ENCODE measurements at regions not wholly inside any gene's neighbourhood (a gene's known extent, or its start where the extent isn't known, plus 50 kb on each side); places are given as distances from the start of the nearest gene placed in this dataset.
"Not testable (repeated sequence)": the region's sequence is repeated elsewhere in the genome, so short reads cannot be mapped to it uniquely, and the experiment has no call there.

DNA sequence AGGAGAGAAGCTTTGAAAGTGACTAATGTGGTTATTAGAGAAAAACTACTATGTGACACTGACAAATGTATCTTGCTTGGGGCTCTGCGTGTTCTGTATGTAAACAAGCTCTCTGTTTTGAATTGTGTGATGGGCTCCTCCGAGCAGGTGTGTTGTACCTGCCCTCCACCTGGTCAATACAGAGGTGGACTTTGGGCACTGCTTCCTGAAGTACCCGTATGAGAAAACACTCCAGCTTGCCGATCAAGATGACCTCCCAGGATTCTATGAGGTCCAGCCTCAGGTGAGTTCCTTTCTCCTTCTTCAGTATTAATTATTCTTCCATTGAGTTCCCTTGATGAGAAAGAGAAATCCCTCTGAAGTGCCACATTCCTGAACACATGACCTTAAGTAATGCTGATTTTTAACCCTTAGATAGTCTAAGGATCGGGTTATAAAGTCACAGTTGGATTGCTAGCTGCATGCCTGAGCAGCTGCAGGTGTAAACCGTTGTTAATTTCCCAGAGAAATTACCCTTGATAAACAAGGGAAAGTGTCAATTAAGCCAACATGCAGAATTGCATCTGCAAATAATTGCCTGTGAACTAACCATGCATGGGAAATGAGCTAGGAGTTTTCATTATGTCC is 292.0 kb upstream of the NBPF12 start:
- DNase-seq (ENCODE audit: extremely low spot score in 2 of 2); intact Hi-C loops (cut with DNase I); H3K27me3 ChIP-seq; H3K27ac ChIP-seq; H3K4me3 ChIP-seq; H3K36me3 ChIP-seq; H3K9me3 ChIP-seq; H3K4me1 ChIP-seq: not testable (repeated sequence)

GRCh38 chr1:146641534-146641933 is 296.6 kb upstream of the NBPF12 start:
- H3K9me3 ChIP-seq; DNase-seq (ENCODE audit: extremely low spot score in 2 of 2); H3K4me1 ChIP-seq; H3K27ac ChIP-seq; H3K27me3 ChIP-seq; H3K36me3 ChIP-seq; intact Hi-C loops (cut with DNase I); H3K4me3 ChIP-seq: not testable (repeated sequence)

- H3K9me3 ChIP-seq; H3K27ac ChIP-seq; H3K4me1 ChIP-seq; DNase-seq (ENCODE audit: extremely low spot score in 2 of 2); intact Hi-C loops (cut with DNase I); H3K27me3 ChIP-seq; H3K36me3 ChIP-seq; H3K4me3 ChIP-seq: not testable (repeated sequence)
These were observed 297.5 kb upstream of the NBPF12 start for GRCh38 chr1:146640671-146641070.

DNA sequence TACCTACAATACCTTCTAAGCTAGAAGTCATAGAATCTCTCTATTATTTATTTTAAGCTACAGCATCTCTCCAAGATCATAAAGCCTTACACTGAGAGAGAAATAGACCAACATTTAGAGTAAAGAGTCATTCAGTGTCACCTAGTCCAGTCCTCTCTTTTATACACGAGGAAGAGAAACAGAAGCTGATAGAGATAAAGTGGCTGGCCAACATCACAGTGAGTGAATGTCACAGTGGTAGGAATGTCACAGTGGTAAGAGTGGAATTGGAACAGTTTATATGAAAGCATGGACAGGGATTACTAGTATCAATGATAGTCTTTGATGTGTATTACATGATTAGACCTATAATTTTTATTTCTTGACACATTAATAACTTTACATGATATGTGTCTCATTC is 307.8 kb upstream of the NBPF12 start:
- H3K36me3 ChIP-seq; H3K4me1 ChIP-seq; H3K27me3 ChIP-seq; H3K4me3 ChIP-seq; H3K9me3 ChIP-seq; DNase-seq (ENCODE audit: extremely low spot score in 2 of 2); H3K27ac ChIP-seq; intact Hi-C loops (cut with DNase I): not testable (repeated sequence)

DNA sequence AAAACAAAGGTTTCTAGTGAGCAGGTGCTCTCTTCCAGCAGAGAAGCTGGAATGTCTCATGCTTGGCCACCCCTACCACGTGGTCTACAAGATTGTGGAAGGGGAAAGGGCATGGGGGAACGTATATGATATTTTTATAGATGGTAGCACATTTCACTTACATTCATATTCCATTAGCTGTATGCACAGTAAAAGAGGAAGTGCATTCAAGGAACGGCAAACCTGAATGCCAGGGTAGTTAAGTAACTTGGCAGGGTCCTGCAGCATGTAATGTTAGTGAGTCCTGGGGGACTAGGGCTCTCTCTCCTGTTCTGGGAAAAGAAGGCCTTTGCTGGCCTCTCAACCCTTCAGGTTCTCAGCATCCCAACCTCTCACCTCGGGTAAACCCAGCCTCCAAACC is 319.5 kb upstream of the NBPF12 start:
- H3K4me3 ChIP-seq; H3K27me3 ChIP-seq; H3K27ac ChIP-seq; H3K9me3 ChIP-seq; intact Hi-C loops (cut with DNase I); H3K4me1 ChIP-seq; H3K36me3 ChIP-seq; DNase-seq (ENCODE audit: extremely low spot score in 2 of 2): not testable (repeated sequence)

DNA sequence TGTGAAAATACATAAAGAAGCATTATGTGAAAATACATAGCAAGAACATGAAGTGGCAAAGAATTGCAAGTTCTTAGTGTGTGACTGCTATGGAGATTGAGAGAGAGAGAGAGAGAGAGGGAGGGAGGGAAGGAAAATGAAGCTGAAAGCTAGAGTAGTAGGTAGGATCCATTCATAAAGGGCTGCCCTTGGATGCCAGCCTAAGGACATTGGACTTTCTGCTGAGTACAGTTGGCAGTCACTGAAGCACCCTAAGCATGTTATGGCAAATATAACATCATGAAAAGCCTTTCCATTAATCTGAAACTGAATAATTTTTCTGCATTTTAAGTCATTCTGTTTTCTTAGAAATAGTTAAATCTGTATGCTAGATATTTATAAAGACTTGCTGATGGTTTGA is 333.4 kb upstream of the NBPF12 start:
- H3K36me3 ChIP-seq; H3K27ac ChIP-seq; H3K9me3 ChIP-seq; H3K4me1 ChIP-seq; H3K27me3 ChIP-seq; H3K4me3 ChIP-seq; intact Hi-C loops (cut with DNase I); DNase-seq (ENCODE audit: extremely low spot score in 2 of 2): not testable (repeated sequence)

GRCh38 chr1:146600720-146601307 is 337.3 kb upstream of the NBPF12 start:
- H3K4me3 ChIP-seq; H3K27ac ChIP-seq; H3K9me3 ChIP-seq; H3K27me3 ChIP-seq; intact Hi-C loops (cut with DNase I); DNase-seq (ENCODE audit: extremely low spot score in 2 of 2); H3K4me1 ChIP-seq; H3K36me3 ChIP-seq: not testable (repeated sequence)

DNA sequence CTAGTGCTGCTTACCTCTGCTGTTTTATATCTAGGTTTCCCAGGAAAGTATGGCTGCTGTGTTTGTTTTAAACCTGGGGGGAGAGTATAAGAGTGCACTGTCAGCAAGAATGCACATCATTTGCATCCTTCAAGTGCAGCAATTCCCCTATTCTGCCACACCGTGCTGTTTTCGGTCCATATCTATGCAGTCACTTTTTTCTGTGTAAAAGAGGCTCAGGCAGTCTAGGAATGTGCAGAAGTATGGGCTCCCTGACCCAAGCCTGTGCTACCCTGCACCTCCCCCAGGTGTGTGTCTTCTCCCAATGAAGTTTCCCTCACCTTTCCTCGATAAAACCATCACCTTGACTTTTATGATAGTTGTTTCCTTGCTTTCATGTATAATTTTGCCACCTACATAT is 338.2 kb upstream of the NBPF12 start:
- intact Hi-C loops (cut with DNase I); H3K4me3 ChIP-seq; DNase-seq (ENCODE audit: extremely low spot score in 2 of 2); H3K27me3 ChIP-seq; H3K9me3 ChIP-seq; H3K36me3 ChIP-seq; H3K27ac ChIP-seq; H3K4me1 ChIP-seq: not testable (repeated sequence)

DNA sequence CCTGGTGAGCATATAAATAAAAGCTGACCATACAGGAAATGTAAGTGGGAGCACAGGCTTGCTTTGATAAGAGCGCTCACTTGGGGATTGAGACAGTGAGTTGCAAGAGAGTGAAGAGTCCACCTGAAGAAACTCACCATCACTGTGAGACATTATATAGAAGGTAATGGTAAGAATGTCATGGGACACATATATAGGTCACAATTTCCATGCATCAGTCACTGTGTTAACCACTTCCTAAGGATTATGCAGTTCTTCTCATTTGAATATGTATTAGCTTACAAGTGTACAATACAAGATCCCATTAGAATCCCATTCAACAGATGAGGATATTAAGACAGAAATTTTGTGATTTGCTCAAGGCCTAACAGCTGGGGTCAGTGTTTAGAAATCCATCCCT is 352.4 kb upstream of the NOTCH2NLA start:
- H3K36me3 ChIP-seq; H3K9me3 ChIP-seq; H3K4me1 ChIP-seq; H3K27me3 ChIP-seq; H3K4me3 ChIP-seq; intact Hi-C loops (cut with DNase I); DNase-seq (ENCODE audit: extremely low spot score in 2 of 2); H3K27ac ChIP-seq: not testable (repeated sequence)

DNA sequence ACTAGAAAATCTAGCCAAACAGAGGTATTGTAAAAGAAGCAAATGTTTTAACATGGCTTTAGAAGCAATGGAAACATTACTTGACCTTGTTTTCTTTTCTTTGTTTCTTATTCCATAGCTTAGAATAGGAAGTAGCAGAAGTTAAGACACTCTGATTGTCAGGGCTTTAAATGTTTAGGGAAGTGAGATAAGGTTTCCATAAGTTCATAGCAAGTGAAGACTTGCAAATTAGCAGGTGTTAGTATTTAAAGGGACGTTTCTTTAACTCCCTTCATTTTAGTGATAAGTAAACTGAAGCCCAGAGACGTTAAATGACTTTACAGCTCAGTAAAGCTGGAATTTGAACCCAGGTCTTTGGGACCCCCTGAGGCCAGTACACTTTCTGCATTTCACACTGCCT is 338.7 kb upstream of the NOTCH2NLA start:
- H3K27me3 ChIP-seq; H3K9me3 ChIP-seq; intact Hi-C loops (cut with DNase I); H3K27ac ChIP-seq; H3K36me3 ChIP-seq; H3K4me3 ChIP-seq; H3K4me1 ChIP-seq; DNase-seq (ENCODE audit: extremely low spot score in 2 of 2): not testable (repeated sequence)

DNA sequence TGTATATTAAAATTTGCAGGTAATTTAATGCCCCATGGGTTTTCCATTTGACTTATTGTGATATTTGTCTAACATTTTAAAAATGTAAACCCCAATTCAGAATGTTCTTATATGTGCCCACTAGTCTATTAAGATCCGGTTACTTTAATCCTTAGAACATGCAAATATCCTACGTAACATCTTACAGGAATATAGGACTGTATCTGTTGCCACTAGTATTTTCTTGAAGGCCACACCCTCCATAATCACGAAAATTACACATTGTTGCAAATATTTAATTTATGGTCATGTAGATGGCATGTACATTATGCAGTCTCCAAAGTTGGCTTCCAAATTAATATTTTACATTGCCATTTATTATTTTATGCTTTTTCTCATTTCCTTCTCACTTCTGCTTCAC is 329.2 kb upstream of the NOTCH2NLA start:
- H3K9me3 ChIP-seq; H3K36me3 ChIP-seq; H3K4me1 ChIP-seq; H3K27ac ChIP-seq; H3K4me3 ChIP-seq; H3K27me3 ChIP-seq; DNase-seq (ENCODE audit: extremely low spot score in 2 of 2); intact Hi-C loops (cut with DNase I): not testable (repeated sequence)

DNA sequence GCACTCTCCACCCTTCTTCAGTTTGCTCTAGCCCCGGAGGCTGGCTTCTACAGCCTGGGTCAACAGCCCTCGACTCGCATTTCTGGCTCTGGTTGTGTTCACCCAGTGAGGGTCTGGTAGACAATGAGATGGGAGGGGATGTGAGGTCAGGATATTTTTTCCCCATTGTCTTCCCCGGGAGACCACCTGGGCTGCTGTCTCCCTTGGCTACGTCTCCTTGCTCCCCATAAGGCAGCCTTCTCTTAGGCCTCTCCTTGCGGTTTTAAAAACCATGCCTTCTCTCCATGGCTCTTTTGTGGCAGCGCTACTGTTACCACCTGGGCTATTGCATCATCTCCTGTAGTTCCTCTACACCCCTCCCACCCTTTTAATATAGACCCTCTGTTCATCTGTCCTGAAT is 327.6 kb upstream of the NOTCH2NLA start:
- H3K27ac ChIP-seq; intact Hi-C loops (cut with DNase I); H3K9me3 ChIP-seq; H3K27me3 ChIP-seq; H3K4me1 ChIP-seq; H3K36me3 ChIP-seq; H3K4me3 ChIP-seq; DNase-seq (ENCODE audit: extremely low spot score in 2 of 2): not testable (repeated sequence)

DNA sequence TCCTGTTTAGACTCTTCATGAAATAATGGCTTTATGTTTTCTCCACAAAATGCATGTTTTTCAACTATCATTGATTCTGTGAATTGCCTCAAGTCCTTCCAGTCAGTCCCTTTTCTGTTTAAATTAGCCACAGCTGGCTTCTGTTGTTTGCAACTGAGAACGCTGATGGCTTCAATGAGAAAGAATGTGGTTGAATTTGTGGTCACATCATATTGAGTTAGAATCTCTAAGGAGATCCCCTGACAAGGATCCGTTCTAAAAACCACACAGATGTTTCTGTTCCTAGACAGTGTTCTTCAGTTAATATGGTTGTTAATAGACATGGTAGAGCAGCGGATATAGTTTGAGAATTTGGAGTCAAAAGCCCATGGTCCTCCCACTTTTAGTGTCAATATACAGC is 323.6 kb upstream of the NOTCH2NLA start:
- H3K4me3 ChIP-seq; H3K36me3 ChIP-seq; intact Hi-C loops (cut with DNase I); H3K4me1 ChIP-seq; H3K27ac ChIP-seq; DNase-seq (ENCODE audit: extremely low spot score in 2 of 2); H3K27me3 ChIP-seq; H3K9me3 ChIP-seq: not testable (repeated sequence)

DNA sequence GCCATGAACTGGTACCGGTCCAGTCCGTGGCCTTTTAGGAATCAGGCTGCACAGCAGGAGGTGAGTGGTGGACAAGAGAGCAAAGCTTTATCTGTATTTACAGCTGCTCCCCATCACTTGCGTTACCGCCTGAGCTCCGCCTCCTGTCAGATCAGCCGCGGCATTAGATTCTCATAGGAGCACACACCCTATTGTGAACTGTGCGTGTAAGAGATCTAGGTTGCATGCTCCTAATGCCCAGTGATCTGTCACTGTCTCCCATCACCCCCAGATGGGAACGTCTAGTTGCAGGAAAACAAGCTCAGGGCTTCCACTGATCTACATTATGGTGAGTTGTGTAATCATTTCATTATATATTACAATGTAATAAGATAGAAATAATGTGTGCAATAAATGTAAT is 319.9 kb upstream of the NOTCH2NLA start:
- H3K36me3 ChIP-seq; intact Hi-C loops (cut with DNase I); H3K27me3 ChIP-seq; H3K9me3 ChIP-seq; H3K4me3 ChIP-seq; H3K27ac ChIP-seq; DNase-seq (ENCODE audit: extremely low spot score in 2 of 2); H3K4me1 ChIP-seq: not testable (repeated sequence)

All from vagina (tissue), 2 donors.